ENCODE measurements at regions not wholly inside any gene's neighbourhood (a gene's known extent, or its start where the extent isn't known, plus 50 kb on each side); places are given as distances from the start of the nearest gene placed in this dataset.

DNA sequence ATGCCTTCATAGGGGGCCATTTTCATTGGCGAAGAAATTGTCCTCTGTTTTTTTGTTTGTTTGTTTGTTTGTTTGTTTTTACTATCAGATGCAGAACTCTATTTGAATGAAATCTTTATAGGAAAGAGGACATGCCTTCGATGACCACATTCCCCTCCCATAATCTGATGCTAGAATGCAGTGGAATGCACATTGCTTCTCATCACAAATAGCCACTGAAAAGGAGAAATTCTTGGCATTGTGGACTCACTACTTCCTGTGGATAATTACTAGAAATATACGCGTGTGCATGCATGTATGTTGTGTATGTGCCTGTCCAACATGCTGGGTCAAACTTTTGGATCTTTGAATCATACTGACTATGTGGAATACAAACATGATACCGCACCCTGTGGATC is 70.5 kb upstream of the SFMBT2 start:
- H3K27me3 ChIP-seq (ENCODE audit: control insufficient read depth, insufficient read depth, low read length) = no peaks in the 10 kb centered on the region
- H4K20me1 ChIP-seq (ENCODE audit: control insufficient read depth, extremely low read depth, insufficient read depth, low read length) = no peaks in the 10 kb centered on the region
- no peak overlapping the region for H3K9ac ChIP-seq (ENCODE audit: insufficient read depth, low read length)
- DNase-seq (ENCODE audit: low read depth in 2 of 2) = peak in 1 of 2 donors; percentile 9
- no peaks in the 10 kb centered on the region for H3K9me3 ChIP-seq (ENCODE audit: control insufficient read depth, insufficient read depth, low read depth, low read length)
- no peak overlapping the region for H3K4me2 ChIP-seq (ENCODE audit: extremely low read depth, insufficient read depth, low read length)
- TF ChIP-seq, protein P1, sequence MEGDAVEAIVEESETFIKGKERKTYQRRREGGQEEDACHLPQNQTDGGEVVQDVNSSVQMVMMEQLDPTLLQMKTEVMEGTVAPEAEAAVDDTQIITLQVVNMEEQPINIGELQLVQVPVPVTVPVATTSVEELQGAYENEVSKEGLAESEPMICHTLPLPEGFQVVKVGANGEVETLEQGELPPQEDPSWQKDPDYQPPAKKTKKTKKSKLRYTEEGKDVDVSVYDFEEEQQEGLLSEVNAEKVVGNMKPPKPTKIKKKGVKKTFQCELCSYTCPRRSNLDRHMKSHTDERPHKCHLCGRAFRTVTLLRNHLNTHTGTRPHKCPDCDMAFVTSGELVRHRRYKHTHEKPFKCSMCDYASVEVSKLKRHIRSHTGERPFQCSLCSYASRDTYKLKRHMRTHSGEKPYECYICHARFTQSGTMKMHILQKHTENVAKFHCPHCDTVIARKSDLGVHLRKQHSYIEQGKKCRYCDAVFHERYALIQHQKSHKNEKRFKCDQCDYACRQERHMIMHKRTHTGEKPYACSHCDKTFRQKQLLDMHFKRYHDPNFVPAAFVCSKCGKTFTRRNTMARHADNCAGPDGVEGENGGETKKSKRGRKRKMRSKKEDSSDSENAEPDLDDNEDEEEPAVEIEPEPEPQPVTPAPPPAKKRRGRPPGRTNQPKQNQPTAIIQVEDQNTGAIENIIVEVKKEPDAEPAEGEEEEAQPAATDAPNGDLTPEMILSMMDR (conservative IDR thresholded peaks at IDR 0.05 in 1 of 2, IDR thresholded peaks at IDR 0.05 in 1 of 2; ENCODE audit: low read depth in 1 of 2, low read length in 2 of 2) = no peak
- TF ChIP-seq EZH2 (IDR thresholded peaks at IDR 0.05; ENCODE audit: low read length, missing control alignments) = no peak
- H3K79me2 ChIP-seq (ENCODE audit: control insufficient read depth, insufficient read depth, low read length) = no peaks in the 10 kb centered on the region
- H3K27ac ChIP-seq (ENCODE audit: insufficient read depth, low read length) = no peak overlapping the region
- no peaks in the 10 kb centered on the region for H3K4me1 ChIP-seq (ENCODE audit: control insufficient read depth, extremely low read depth, insufficient read depth, low read length)
- H3K4me3 ChIP-seq (replicated peaks in 1 of 4; ENCODE audit: control extremely low read depth in 1 of 4, insufficient read depth in 1 of 4, low read depth in 3 of 4, low read length in 4 of 4) = no peak overlapping the region
- no peaks in the 10 kb centered on the region for H3K36me3 ChIP-seq (ENCODE audit: control insufficient read depth, insufficient read depth, low read length)
- no peak overlapping the region for H2AFZ ChIP-seq (ENCODE audit: low read length)

DNA sequence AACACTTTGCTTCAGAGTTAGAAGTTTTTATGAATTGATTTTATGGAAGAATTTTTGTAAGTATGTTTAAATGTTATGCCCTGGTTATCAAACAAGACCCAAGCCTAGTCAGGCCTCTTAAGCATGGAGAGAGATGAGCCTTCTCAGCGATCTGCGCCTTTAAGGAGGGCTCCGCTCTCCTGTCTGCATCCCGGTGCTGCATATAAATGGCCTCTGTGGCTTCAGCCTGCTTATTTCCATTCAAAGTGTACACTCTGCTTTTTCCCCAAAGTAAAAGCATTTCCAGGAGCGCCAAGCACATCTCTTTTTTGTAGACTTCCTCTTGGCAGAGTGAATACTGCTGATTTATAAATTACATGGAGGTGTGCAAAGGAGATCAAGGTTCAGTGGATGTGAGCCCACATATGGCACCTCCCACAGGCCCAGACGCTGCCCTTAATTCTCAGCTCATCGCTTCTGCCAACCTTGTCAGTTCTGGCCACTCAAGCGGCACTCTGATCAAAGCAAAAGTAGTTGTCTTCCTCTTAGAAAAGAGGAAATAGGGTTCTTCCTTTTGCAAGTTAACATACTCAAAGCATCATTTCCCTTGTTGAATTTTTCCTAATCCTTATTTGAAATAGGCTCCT is 70.0 kb upstream of the SFMBT2 start:
- Histone ChIP-seq H3K4me1 (ENCODE audit: control insufficient read depth, extremely low read depth, insufficient read depth, low read length) (no peaks in the 10 kb centered on the region), H3K27ac (ENCODE audit: insufficient read depth, low read length) (no peak overlapping the region), H3K36me3 (ENCODE audit: control insufficient read depth, insufficient read depth, low read length) (no peaks in the 10 kb centered on the region), H3K79me2 (ENCODE audit: control insufficient read depth, insufficient read depth, low read length) (no peaks in the 10 kb centered on the region), H3K9ac (ENCODE audit: insufficient read depth, low read length) (no peak overlapping the region), H3K4me3 (replicated peaks in 1 of 4; ENCODE audit: control extremely low read depth in 1 of 4, insufficient read depth in 1 of 4, low read depth in 3 of 4, low read length in 4 of 4) (no peak overlapping the region), H3K4me2 (ENCODE audit: extremely low read depth, insufficient read depth, low read length) (no peak overlapping the region), H4K20me1 (ENCODE audit: control insufficient read depth, extremely low read depth, insufficient read depth, low read length) (no peaks in the 10 kb centered on the region), H2AFZ (ENCODE audit: low read length) (no peak overlapping the region), H3K27me3 (ENCODE audit: control insufficient read depth, insufficient read depth, low read length) (no peaks in the 10 kb centered on the region), H3K9me3 (ENCODE audit: control insufficient read depth, insufficient read depth, low read depth, low read length) (no peaks in the 10 kb centered on the region)
- TF ChIP-seq, protein P1 (conservative IDR thresholded peaks at IDR 0.05 in 1 of 2, IDR thresholded peaks at IDR 0.05 in 1 of 2; ENCODE audit: low read depth in 1 of 2, low read length in 2 of 2) = no peak
- TF ChIP-seq EZH2 (IDR thresholded peaks at IDR 0.05; ENCODE audit: low read length, missing control alignments) = no peak
- DNase-seq (ENCODE audit: low read depth in 2 of 2) = no peak

DNA sequence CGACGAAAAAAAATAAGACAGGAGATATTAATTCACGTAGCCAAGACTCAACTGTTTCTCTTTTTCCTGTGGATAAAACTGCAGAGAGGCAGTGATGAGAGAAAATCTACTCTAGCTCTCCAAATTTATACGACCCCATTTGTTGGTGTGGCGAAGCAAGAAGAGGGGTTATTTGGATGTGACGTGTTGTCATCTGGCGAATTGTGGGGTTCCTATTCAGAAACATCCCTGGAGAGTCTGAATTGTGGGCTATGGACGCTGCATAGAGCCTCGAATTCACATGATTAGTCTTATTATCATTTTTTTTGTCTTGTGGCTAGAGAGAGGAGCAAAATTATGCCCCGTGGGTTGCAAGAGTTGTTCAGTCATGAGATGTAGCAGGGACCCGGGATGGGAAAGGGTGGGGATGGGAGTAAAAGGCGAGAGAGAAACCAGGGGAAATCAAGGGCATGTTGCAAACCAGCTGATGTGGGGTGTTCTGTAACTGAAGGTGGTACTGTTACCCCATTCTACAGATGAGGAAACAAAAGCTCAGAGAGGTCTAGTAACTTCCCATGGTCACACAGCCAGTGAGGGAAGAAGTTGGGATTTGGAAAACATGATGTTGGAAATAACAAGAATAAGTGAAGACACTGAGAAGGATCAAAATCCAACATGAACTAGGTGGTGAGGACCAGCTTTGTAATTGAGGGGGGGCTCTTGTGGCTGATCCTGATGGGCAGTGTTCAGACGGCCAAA is 69.2 kb upstream of the SFMBT2 start:
- DNase-seq (ENCODE audit: low read depth in 2 of 2) = no peak
- Histone ChIP-seq H3K9ac (ENCODE audit: insufficient read depth, low read length) (no peak overlapping the region), H3K27me3 (ENCODE audit: control insufficient read depth, insufficient read depth, low read length) (no peaks in the 10 kb centered on the region), H3K4me2 (ENCODE audit: extremely low read depth, insufficient read depth, low read length) (no peak overlapping the region), H3K4me1 (ENCODE audit: control insufficient read depth, extremely low read depth, insufficient read depth, low read length) (no peaks in the 10 kb centered on the region), H2AFZ (ENCODE audit: low read length) (no peak overlapping the region), H3K79me2 (ENCODE audit: control insufficient read depth, insufficient read depth, low read length) (no peaks in the 10 kb centered on the region), H4K20me1 (ENCODE audit: control insufficient read depth, extremely low read depth, insufficient read depth, low read length) (no peaks in the 10 kb centered on the region), H3K9me3 (ENCODE audit: control insufficient read depth, insufficient read depth, low read depth, low read length) (no peaks in the 10 kb centered on the region), H3K36me3 (ENCODE audit: control insufficient read depth, insufficient read depth, low read length) (no peaks in the 10 kb centered on the region), H3K4me3 (replicated peaks in 1 of 4; ENCODE audit: control extremely low read depth in 1 of 4, insufficient read depth in 1 of 4, low read depth in 3 of 4, low read length in 4 of 4) (no peak overlapping the region), H3K27ac (ENCODE audit: insufficient read depth, low read length) (no peak overlapping the region)
- TF ChIP-seq, protein P1 (conservative IDR thresholded peaks at IDR 0.05 in 1 of 2, IDR thresholded peaks at IDR 0.05 in 1 of 2; ENCODE audit: low read depth in 1 of 2, low read length in 2 of 2) = no peak
- no peak for TF ChIP-seq EZH2 (IDR thresholded peaks at IDR 0.05; ENCODE audit: low read length, missing control alignments)

All from fibroblast of lung (primary cell).